ENCODE measurements at regions not wholly inside any gene's neighbourhood (a gene's known extent, or its start where the extent isn't known, plus 50 kb on each side); places are given as distances from the start of the nearest gene placed in this dataset.

GRCh38 chr4:18722748-18723191 lies 701.2 kb upstream of the LCORL start:
- Histone ChIP-seq H3K4me3 (replicated peaks; ENCODE audit: insufficient read depth, low read length) (no peak overlapping the region), H3K27ac (replicated peaks) (no peak overlapping the region), H3K27me3 (ENCODE audit: insufficient read depth, poor library complexity, severe bottlenecking) (no peaks in the 10 kb centered on the region)
- no peak for DNase-seq (ENCODE audit: low read depth in 1 of 2, low spot score in 1 of 2)
- no peak for TF ChIP-seq SPI1 (IDR thresholded peaks at IDR 0.05; ENCODE audit: borderline replicate concordance, low read depth)
- TF ChIP-seq GABPA (IDR thresholded peaks at IDR 0.05; ENCODE audit: low read depth), result no peak
- TF ChIP-seq, protein P1, sequence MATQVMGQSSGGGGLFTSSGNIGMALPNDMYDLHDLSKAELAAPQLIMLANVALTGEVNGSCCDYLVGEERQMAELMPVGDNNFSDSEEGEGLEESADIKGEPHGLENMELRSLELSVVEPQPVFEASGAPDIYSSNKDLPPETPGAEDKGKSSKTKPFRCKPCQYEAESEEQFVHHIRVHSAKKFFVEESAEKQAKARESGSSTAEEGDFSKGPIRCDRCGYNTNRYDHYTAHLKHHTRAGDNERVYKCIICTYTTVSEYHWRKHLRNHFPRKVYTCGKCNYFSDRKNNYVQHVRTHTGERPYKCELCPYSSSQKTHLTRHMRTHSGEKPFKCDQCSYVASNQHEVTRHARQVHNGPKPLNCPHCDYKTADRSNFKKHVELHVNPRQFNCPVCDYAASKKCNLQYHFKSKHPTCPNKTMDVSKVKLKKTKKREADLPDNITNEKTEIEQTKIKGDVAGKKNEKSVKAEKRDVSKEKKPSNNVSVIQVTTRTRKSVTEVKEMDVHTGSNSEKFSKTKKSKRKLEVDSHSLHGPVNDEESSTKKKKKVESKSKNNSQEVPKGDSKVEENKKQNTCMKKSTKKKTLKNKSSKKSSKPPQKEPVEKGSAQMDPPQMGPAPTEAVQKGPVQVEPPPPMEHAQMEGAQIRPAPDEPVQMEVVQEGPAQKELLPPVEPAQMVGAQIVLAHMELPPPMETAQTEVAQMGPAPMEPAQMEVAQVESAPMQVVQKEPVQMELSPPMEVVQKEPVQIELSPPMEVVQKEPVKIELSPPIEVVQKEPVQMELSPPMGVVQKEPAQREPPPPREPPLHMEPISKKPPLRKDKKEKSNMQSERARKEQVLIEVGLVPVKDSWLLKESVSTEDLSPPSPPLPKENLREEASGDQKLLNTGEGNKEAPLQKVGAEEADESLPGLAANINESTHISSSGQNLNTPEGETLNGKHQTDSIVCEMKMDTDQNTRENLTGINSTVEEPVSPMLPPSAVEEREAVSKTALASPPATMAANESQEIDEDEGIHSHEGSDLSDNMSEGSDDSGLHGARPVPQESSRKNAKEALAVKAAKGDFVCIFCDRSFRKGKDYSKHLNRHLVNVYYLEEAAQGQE (IDR thresholded peaks at IDR 0.05; ENCODE audit: insufficient replicate concordance, low read depth), result no peak
- no peak for TF ChIP-seq POLR2AphosphoS5 (IDR thresholded peaks at IDR 0.05; ENCODE audit: low read depth)
- TF ChIP-seq, protein P2, sequence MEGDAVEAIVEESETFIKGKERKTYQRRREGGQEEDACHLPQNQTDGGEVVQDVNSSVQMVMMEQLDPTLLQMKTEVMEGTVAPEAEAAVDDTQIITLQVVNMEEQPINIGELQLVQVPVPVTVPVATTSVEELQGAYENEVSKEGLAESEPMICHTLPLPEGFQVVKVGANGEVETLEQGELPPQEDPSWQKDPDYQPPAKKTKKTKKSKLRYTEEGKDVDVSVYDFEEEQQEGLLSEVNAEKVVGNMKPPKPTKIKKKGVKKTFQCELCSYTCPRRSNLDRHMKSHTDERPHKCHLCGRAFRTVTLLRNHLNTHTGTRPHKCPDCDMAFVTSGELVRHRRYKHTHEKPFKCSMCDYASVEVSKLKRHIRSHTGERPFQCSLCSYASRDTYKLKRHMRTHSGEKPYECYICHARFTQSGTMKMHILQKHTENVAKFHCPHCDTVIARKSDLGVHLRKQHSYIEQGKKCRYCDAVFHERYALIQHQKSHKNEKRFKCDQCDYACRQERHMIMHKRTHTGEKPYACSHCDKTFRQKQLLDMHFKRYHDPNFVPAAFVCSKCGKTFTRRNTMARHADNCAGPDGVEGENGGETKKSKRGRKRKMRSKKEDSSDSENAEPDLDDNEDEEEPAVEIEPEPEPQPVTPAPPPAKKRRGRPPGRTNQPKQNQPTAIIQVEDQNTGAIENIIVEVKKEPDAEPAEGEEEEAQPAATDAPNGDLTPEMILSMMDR (IDR thresholded peaks at IDR 0.05; ENCODE audit: insufficient read depth, low read length), result no peak

- H3K27ac ChIP-seq (replicated peaks), result no peak overlapping the region
- no peak for DNase-seq (ENCODE audit: low read depth in 1 of 2, low spot score in 1 of 2)
- H3K4me3 ChIP-seq (replicated peaks; ENCODE audit: insufficient read depth, low read length), result no peak overlapping the region
- TF ChIP-seq, protein P2 (IDR thresholded peaks at IDR 0.05; ENCODE audit: insufficient read depth, low read length), result no peak
- TF ChIP-seq, protein P1 (IDR thresholded peaks at IDR 0.05; ENCODE audit: insufficient replicate concordance, low read depth), result no peak
- TF ChIP-seq POLR2AphosphoS5 (IDR thresholded peaks at IDR 0.05; ENCODE audit: low read depth) (no peak), SPI1 (IDR thresholded peaks at IDR 0.05; ENCODE audit: borderline replicate concordance, low read depth) (no peak), GABPA (IDR thresholded peaks at IDR 0.05; ENCODE audit: low read depth) (no peak)
- no peaks in the 10 kb centered on the region for H3K27me3 ChIP-seq (ENCODE audit: insufficient read depth, poor library complexity, severe bottlenecking)
These were observed 676.7 kb upstream of the LCORL start for GRCh38 chr4:18698119-18698883.

- H3K4me3 ChIP-seq (replicated peaks; ENCODE audit: insufficient read depth, low read length), result no peak overlapping the region
- no peak for TF ChIP-seq POLR2AphosphoS5 (IDR thresholded peaks at IDR 0.05; ENCODE audit: low read depth)
- TF ChIP-seq SPI1 (IDR thresholded peaks at IDR 0.05; ENCODE audit: borderline replicate concordance, low read depth), result no peak
- TF ChIP-seq GABPA (IDR thresholded peaks at IDR 0.05; ENCODE audit: low read depth), result no peak
- TF ChIP-seq, protein P1 (IDR thresholded peaks at IDR 0.05; ENCODE audit: insufficient replicate concordance, low read depth), result no peak
- TF ChIP-seq, protein P2 (IDR thresholded peaks at IDR 0.05; ENCODE audit: insufficient read depth, low read length), result no peak
- H3K27me3 ChIP-seq (ENCODE audit: insufficient read depth, poor library complexity, severe bottlenecking), result no peaks in the 10 kb centered on the region
- DNase-seq (ENCODE audit: low read depth in 1 of 2, low spot score in 1 of 2), result no peak
- no peak overlapping the region for H3K27ac ChIP-seq (replicated peaks)
These were observed 674.4 kb upstream of the LCORL start for GRCh38 chr4:18695733-18696527.

Measured in HL-60 (cell line).